Caco-2 (cell line): ENCODE measurements at regions not wholly inside any gene's neighbourhood (a gene's known extent, or its start where the extent isn't known, plus 50 kb on each side); places are given as distances from the start of the nearest gene placed in this dataset.

ENCODE experiments used
- BruUV-seq: library from RNA; stranded (reverse); fragments of 400-500 nt; replicated peaks from 2 replicates; lab custom pipeline; 2021; lab: Mats Ljungman, UMichigan
- CTCF ChIA-PET: fragments of 300-600 bp; sonication (Branson Sonifier 250); formaldehyde crosslinking; loops from one replicate; lab custom pipeline; 2022; ENCODE audit warnings: antibody characterized with exemption; lab: Charles Lee
- POLR2A ChIA-PET: fragments of 300-600 bp; sonication (Branson Sonifier 250); formaldehyde crosslinking; loops from one replicate; lab custom pipeline; 2022; ENCODE audit warnings: antibody characterized with exemption; lab: Charles Lee
- DNase-seq, 2 experiments: peaks; one replicate each; pipeline versions ENCODE4 v3.0.0 to v3.0.0-alpha.2; 2020 to 2022
- H3K27me3 ChIP-seq: replicated peaks from 2 replicates; pipeline ENCODE4 v1.6.0; 2011; ENCODE audit warnings: low read length; ENCODE audit not compliant: control insufficient read depth, insufficient read depth
- H3K36me3 ChIP-seq: 2 replicates; pipeline ENCODE4 v1.5.1; 2011; ENCODE audit warnings: low read length; ENCODE audit not compliant: control insufficient read depth, insufficient read depth
- H3K4me1 ChIP-seq: fragments of 250-450 bp; sonication (Bioruptor Pico); 2 replicates; pipeline ENCODE4 v1.5.1; 2020; ENCODE audit warnings: mild to moderate bottlenecking
- H3K4me3 ChIP-seq: 2 replicates; pipeline ENCODE4 v1.5.1; 2011; ENCODE audit warnings: low read depth, mild to moderate bottlenecking, control low read depth, low read length
- H3K9me3 ChIP-seq: fragments of 250-450 bp; sonication (Bioruptor Pico); 2 replicates; pipeline ENCODE4 v1.5.1; 2020; ENCODE audit warnings: mild to moderate bottlenecking, moderate library complexity
- H3K27ac Mint-ChIP-seq: one replicate; pipeline ENCODE4 v1.8.0; 2022; ENCODE audit warnings: mixed read lengths; ENCODE audit not compliant: unreplicated experiment
- H3K27me3 Mint-ChIP-seq: one replicate; pipeline ENCODE4 v1.8.0; 2022; ENCODE audit warnings: mixed read lengths; ENCODE audit not compliant: insufficient read depth, unreplicated experiment
- H3K36me3 Mint-ChIP-seq: one replicate; pipeline ENCODE4 v1.8.0; 2022; ENCODE audit warnings: mild to moderate bottlenecking, mixed read lengths; ENCODE audit not compliant: insufficient read depth, unreplicated experiment
- H3K4me1 Mint-ChIP-seq: one replicate; pipeline ENCODE4 v1.8.0; 2022; ENCODE audit warnings: low read depth, mixed read lengths; ENCODE audit not compliant: unreplicated experiment
- H3K4me3 Mint-ChIP-seq: one replicate; pipeline ENCODE4 v1.8.0; 2022; ENCODE audit warnings: mild to moderate bottlenecking, moderate library complexity, mixed read lengths; ENCODE audit not compliant: unreplicated experiment
- H3K9me3 Mint-ChIP-seq: one replicate; pipeline ENCODE4 v1.8.0; 2022; ENCODE audit warnings: mixed read lengths; ENCODE audit not compliant: unreplicated experiment
- intact Hi-C: fragments of 100-400 bp; cut with micrococcal nuclease; formaldehyde crosslinking; loops from one replicate; pipeline ENCODE4 v1.10.0; 2022; ENCODE audit not compliant: unreplicated experiment
- TF ChIP-seq, protein P1 (sequence below), 2 experiments: fragments of 200-600 bp in 1 of 2; IDR thresholded peaks; 1 replicate in 1 of 2; 2 replicates in 1 of 2; pipeline versions ENCODE4 v1.5.1 to v1.8.0; 2011 to 2022; ENCODE audit warnings: antibody characterized with exemption in 1 of 2, control low read depth in 1 of 2, inconsistent platforms in 1 of 2, low read depth in 1 of 2, low read length in 1 of 2, mild to moderate bottlenecking in 1 of 2, moderate library complexity in 1 of 2; ENCODE audit not compliant: insufficient read depth in 1 of 2, severe bottlenecking in 1 of 2, unreplicated experiment in 1 of 2

DNA sequence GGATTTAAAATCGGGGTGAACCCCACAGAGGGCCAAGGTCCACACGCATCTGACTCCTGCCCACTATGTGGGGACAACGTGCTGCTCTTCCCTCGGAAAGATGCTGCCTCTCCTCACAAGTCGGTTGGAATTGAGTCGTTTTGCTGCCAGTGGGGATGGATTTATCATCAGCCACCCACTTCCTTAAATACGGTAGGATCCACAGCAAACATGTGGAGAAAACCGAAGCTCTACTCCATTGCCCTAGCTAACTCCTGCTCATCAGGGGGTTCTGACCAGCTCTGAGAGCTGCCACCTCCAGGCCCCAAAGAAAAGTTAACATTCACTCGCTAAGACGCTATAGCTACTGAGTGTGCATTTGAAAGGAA is 80.9 kb downstream of the CHRNA1 start:
- no peaks in the 10 kb centered on the region for H3K36me3 Mint-ChIP-seq
- H3K27me3 Mint-ChIP-seq, result peaks cover 9% of the 10 kb centered on the region
- BruUV-seq, result no TSS peak
- CTCF ChIA-PET, result interaction anchor here (1.0 to 1.4 kb wide), 3 partner anchors 14 to 197 kb away, joined by 3 to 5 read pairs (median 4); no protein-coding TSS in a partner anchor
- Histone ChIP-seq H3K4me3 (peak overlapping the region; percentile 60), H3K9me3 (no peaks in the 10 kb centered on the region), H3K36me3 (no peaks in the 10 kb centered on the region), H3K27me3 (no peaks in the 10 kb centered on the region; the same call in 1 of the 2 replicates), H3K4me1 (0 out of 2 replicates have a peak, but pooled peaks cover 11% of the 10 kb centered on the region)
- H3K9me3 Mint-ChIP-seq, result no peaks in the 10 kb centered on the region
- H3K4me3 Mint-ChIP-seq, result peak overlapping the region; percentile 85
- intact Hi-C loops, result loop anchor here (1.0 to 2.0 kb wide), 2 partner anchors 66 to 221 kb away; no protein-coding TSS in a partner anchor
- peak in 1 of 2 experiments; percentile 27 for DNase-seq
- POLR2A ChIA-PET, result interaction anchor here (0.6 kb wide), 2 partner anchors 15 to 108 kb away, joined by 3 to 8 read pairs; no protein-coding TSS in a partner anchor
- TF ChIP-seq, protein P1, sequence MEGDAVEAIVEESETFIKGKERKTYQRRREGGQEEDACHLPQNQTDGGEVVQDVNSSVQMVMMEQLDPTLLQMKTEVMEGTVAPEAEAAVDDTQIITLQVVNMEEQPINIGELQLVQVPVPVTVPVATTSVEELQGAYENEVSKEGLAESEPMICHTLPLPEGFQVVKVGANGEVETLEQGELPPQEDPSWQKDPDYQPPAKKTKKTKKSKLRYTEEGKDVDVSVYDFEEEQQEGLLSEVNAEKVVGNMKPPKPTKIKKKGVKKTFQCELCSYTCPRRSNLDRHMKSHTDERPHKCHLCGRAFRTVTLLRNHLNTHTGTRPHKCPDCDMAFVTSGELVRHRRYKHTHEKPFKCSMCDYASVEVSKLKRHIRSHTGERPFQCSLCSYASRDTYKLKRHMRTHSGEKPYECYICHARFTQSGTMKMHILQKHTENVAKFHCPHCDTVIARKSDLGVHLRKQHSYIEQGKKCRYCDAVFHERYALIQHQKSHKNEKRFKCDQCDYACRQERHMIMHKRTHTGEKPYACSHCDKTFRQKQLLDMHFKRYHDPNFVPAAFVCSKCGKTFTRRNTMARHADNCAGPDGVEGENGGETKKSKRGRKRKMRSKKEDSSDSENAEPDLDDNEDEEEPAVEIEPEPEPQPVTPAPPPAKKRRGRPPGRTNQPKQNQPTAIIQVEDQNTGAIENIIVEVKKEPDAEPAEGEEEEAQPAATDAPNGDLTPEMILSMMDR (IDR thresholded peaks at IDR 0.05; ENCODE audit: insufficient read depth in 1 of 2, low read depth in 1 of 2, low read length in 1 of 2, severe bottlenecking in 1 of 2, unreplicated experiment in 1 of 2), result peak in 1 of 2 experiments; percentile 11
- H3K4me1 Mint-ChIP-seq, result peaks cover 9% of the 10 kb centered on the region
- H3K27ac Mint-ChIP-seq, result peak overlapping the region; percentile 40

DNA sequence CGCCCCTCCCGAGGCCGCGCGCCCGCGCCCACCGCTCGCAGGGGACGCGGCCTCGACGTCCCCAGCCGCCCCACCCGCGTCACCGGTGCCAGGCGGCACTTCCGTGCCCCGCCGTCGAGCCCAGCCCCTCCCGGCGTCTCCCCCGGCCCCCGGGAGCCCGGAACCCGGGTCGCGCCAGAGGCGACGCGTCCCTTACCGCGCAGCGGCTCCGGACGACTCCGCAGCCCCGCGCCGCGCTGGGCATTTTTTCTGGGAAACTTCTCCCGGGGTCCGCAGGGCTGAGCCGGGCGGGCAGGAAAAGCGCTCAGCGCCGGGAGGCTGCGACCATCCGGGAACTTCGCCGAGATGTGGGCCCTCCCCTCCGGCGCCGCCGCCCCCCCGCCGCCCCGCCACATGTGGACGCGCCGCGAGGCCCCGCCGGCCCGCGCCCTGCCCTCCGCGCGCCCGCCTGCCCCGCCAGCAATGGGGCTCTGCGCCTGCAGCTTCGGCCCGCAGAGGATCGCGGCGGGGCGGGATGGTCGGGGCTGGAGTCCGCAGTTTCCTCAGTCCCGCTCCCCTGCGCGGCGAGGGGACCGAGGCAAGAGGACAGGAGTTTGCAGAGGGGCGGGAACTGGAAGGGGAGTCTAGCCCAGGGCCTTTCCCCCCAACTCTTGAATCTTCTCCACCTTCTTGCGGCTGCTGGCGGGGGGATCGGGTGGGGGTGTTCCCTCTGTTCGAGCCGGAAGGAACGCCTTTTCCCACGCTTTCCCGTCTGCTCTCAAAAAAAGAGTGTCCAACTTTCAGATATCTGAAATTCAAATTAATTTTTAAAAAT is 81.5 kb downstream of the CHRNA1 start:
- Mint-ChIP-seq H3K4me3 (peak overlapping the region; percentile 85), H3K36me3 (no peaks in the 10 kb centered on the region), H3K27ac (peak overlapping the region; percentile 40), H3K27me3 (peaks cover 9% of the 10 kb centered on the region), H3K4me1 (peaks cover 15% of the 10 kb centered on the region), H3K9me3 (no peaks in the 10 kb centered on the region)
- BruUV-seq, result no TSS peak
- Histone ChIP-seq H3K4me3 (peak overlapping the region; percentile 60), H3K9me3 (no peaks in the 10 kb centered on the region), H3K4me1 (0 out of 2 replicates have a peak, but pooled peaks cover 11% of the 10 kb centered on the region), H3K27me3 (no peaks in the 10 kb centered on the region; the same call in 1 of the 2 replicates), H3K36me3 (no peaks in the 10 kb centered on the region)
- ChIA-PET POLR2A (interaction anchor here (0.6 kb wide), 1 partner anchor 107 kb away, joined by 8 read pairs; no protein-coding TSS in a partner anchor), CTCF (interaction anchor here (1.0 to 1.6 kb wide), 6 partner anchors 15 to 197 kb away, joined by 3 to 5 read pairs (median 4); no protein-coding TSS in a partner anchor)
- TF ChIP-seq, protein P1 (IDR thresholded peaks at IDR 0.05; ENCODE audit: insufficient read depth in 1 of 2, low read depth in 1 of 2, low read length in 1 of 2, severe bottlenecking in 1 of 2, unreplicated experiment in 1 of 2), result no peak
- intact Hi-C loops, result loop anchor here (1.0 to 2.0 kb wide), 3 partner anchors 65 to 220 kb away; no protein-coding TSS in a partner anchor
- DNase-seq, result peak in 1 of 2 experiments; percentile 58

DNA sequence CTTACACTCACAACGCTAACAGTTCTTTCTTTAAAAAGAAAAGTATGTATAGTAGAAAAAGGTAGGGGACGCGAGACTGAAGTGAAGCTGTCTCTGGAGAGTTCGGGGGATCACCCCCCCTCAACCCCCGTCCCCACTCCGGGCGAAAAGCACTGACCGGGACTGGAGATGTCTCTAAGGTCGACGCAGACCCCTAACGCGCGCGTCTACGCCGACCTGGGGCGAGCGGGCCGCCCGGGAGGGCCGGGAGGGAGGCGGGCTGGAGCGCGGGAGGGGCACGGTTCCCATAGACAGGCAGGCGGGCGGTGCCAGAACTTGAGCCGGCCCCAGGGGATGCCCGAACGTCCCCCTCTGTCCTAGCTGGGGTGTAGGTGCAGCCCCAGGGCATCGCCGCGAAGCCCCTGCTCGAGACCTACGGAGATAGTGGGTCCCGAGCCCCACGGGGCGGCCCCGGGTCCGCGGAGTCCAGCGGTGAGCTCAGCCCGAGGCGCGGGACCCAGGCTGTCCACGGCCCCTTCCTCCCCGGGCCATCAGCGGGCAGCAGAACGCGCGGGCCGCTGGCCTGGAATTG is 82.2 kb downstream of the CHRNA1 start:
- Mint-ChIP-seq H3K4me3 (peak overlapping the region; percentile 64), H3K9me3 (no peaks in the 10 kb centered on the region), H3K27me3 (peaks cover 9% of the 10 kb centered on the region), H3K27ac (no peak overlapping the region), H3K36me3 (no peaks in the 10 kb centered on the region), H3K4me1 (peaks cover 17% of the 10 kb centered on the region)
- peak in 1 of 2 experiments; percentile 50 for DNase-seq
- no TSS peak for BruUV-seq
- Histone ChIP-seq H3K9me3 (no peaks in the 10 kb centered on the region), H3K36me3 (no peaks in the 10 kb centered on the region), H3K4me1 (0 out of 2 replicates have a peak, but pooled peaks cover 11% of the 10 kb centered on the region), H3K27me3 (no peaks in the 10 kb centered on the region; the same call in 1 of the 2 replicates), H3K4me3 (peak overlapping the region; percentile 60)
- ChIA-PET POLR2A (no interaction called here), CTCF (interaction anchor here (0.7 to 1.6 kb wide), 5 partner anchors 15 to 296 kb away, joined by 3 to 10 read pairs (median 5); no protein-coding TSS in a partner anchor)
- TF ChIP-seq, protein P1 (IDR thresholded peaks at IDR 0.05; ENCODE audit: insufficient read depth in 1 of 2, low read depth in 1 of 2, low read length in 1 of 2, severe bottlenecking in 1 of 2, unreplicated experiment in 1 of 2), result no peak
- intact Hi-C loops, result loop anchor here (1.0 to 2.0 kb wide), 2 partner anchors 104 to 219 kb away; no protein-coding TSS in a partner anchor
